OCI-LY7 (cell line): ENCODE measurements at regions not wholly inside any gene's neighbourhood (a gene's known extent, or its start where the extent isn't known, plus 50 kb on each side); places are given as distances from the start of the nearest gene placed in this dataset.

Experiments
- EZH2phosphoT487 ChIP-seq: fragments of 200-600 bp; sonication (generic); IDR thresholded peaks from 2 replicates; pipeline ENCODE4 v1.6.1; 2018; ENCODE audit warnings: low read depth, borderline replicate concordance, mild to moderate bottlenecking, mixed run types, antibody characterized with exemption, low read length, moderate library complexity, mixed read lengths
- TF ChIP-seq, protein P1 (sequence below): fragments of 200-600 bp; sonication (generic); conservative IDR thresholded peaks from 2 replicates; pipeline ENCODE4 v1.5.1; 2014; ENCODE audit warnings: mild to moderate bottlenecking, antibody characterized with exemption, low read length, moderate library complexity, mixed read lengths

DNA sequence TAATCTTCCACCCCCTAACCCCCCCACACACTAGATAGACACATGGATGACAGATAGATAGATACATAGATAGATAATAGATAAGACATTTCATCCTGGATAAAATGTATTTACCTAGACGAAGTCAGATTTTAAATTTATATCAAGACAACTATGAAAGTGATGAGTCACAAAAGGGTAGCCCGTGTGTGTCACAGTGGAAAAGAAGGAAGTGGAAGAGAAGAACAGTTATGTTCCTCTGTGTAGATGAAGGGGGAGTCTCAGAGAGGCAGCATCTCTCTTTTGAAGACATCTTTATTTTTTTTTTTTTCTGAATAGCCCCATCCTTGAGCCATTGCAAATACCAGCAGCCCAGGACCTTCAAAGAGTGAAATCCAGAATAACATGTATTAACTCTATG lies 121.7 kb upstream of the VGLL2 start:
- TF ChIP-seq, protein P1, sequence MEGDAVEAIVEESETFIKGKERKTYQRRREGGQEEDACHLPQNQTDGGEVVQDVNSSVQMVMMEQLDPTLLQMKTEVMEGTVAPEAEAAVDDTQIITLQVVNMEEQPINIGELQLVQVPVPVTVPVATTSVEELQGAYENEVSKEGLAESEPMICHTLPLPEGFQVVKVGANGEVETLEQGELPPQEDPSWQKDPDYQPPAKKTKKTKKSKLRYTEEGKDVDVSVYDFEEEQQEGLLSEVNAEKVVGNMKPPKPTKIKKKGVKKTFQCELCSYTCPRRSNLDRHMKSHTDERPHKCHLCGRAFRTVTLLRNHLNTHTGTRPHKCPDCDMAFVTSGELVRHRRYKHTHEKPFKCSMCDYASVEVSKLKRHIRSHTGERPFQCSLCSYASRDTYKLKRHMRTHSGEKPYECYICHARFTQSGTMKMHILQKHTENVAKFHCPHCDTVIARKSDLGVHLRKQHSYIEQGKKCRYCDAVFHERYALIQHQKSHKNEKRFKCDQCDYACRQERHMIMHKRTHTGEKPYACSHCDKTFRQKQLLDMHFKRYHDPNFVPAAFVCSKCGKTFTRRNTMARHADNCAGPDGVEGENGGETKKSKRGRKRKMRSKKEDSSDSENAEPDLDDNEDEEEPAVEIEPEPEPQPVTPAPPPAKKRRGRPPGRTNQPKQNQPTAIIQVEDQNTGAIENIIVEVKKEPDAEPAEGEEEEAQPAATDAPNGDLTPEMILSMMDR, result no peak
- no peak for TF ChIP-seq EZH2phosphoT487
